ENCODE measurements at regions not wholly inside any gene's neighbourhood (a gene's known extent, or its start where the extent isn't known, plus 50 kb on each side); places are given as distances from the start of the nearest gene placed in this dataset.

- DNase-seq (peak; percentile 37), ATAC-seq (ENCODE audit: low read depth) (no peak)
- in situ Hi-C loops (cut with MboI; ENCODE audit: low sequenced_read_pairs), result no loop called here
- Histone ChIP-seq H3K27ac (ENCODE audit: insufficient read depth, low read length) (no peak overlapping the region), H3K4me1 (ENCODE audit: control insufficient read depth, insufficient read depth, low read length) (no peaks in the 10 kb centered on the region), H2BK5ac (ENCODE audit: low read depth, low read length, poor library complexity, severe bottlenecking) (no peak overlapping the region), H2BK15ac (ENCODE audit: low read depth, low read length) (no peak overlapping the region), H4K91ac (ENCODE audit: insufficient read depth, low read depth, low read length) (no peak overlapping the region), H3K9me3 (ENCODE audit: control insufficient read depth, insufficient read depth, low read length) (no peaks in the 10 kb centered on the region), H4K20me1 (ENCODE audit: insufficient read depth, low read length) (no peaks in the 10 kb centered on the region), H2BK20ac (ENCODE audit: low read depth, low read length) (no peak overlapping the region), H3K18ac (ENCODE audit: low read depth, low read length) (no peak overlapping the region), H3K4me3 (ENCODE audit: insufficient read depth, low read depth, low read length) (no peak overlapping the region), H3K56ac (ENCODE audit: extremely low read depth, insufficient read depth, low read length) (no peak overlapping the region), H2AK9ac (replicated peaks; ENCODE audit: low read depth, low read length, poor library complexity) (no peak overlapping the region), H3K14ac (replicated peaks; ENCODE audit: low read depth, low read length) (no peak overlapping the region), H4K5ac (ENCODE audit: low read depth, low read length) (no peak overlapping the region), H2BK120ac (ENCODE audit: low read depth, low read length) (no peak overlapping the region), H3K4ac (ENCODE audit: low read depth, low read length) (no peak overlapping the region), H3K79me1 (ENCODE audit: low read depth in 1 of 2, low read length in 2 of 2) (no peaks in the 10 kb centered on the region), H3K36me3 (ENCODE audit: control insufficient read depth, insufficient read depth, low read length) (no peaks in the 10 kb centered on the region), H4K8ac (ENCODE audit: low read depth in 2 of 2, low read length in 2 of 2) (no peak overlapping the region), H2AK5ac (ENCODE audit: low read depth, low read length) (no peak overlapping the region), H2AFZ (replicated peaks; ENCODE audit: low read length, poor library complexity) (no peak overlapping the region), H3K4me2 (ENCODE audit: low read depth, low read length) (no peak overlapping the region), H3K9ac (ENCODE audit: low read depth, low read length) (no peak overlapping the region), H3K9me1 (ENCODE audit: insufficient read depth, low read length) (no peaks in the 10 kb centered on the region), H3K23ac (ENCODE audit: low read depth, low read length) (no peak overlapping the region), H3K27me3 (ENCODE audit: control insufficient read depth, insufficient read depth, low read length) (no peaks in the 10 kb centered on the region)
- WGBS, 2 experiments (ENCODE audit: extremely low coverage in 2 of 2, insufficient read length in 1 of 2), result no CpG with 5 or more reads among the region's 2 CpGs
- dilution Hi-C loops (cut with HindIII; ENCODE audit: low sequenced_read_pairs, unreplicated experiment), result no loop called here
- BruUV-seq (replicated peaks), result no TSS peak
- ChIA-PET CTCF (no interaction called here), POLR2A (ENCODE audit: unreplicated experiment) (no interaction called here)
- peak; percentile 27; the same call in 1 of the 2 replicates for TF ChIP-seq MAFK (IDR thresholded peaks at IDR 0.05; ENCODE audit: low read depth, low read length)
- 0 out of 2 replicates have a peak, but pooled peaks have one; percentile 23 for TF ChIP-seq FOS (IDR thresholded peaks at IDR 0.05; ENCODE audit: low read depth, low read length)
- no peak for TF ChIP-seq RAD21 (IDR thresholded peaks at IDR 0.05; ENCODE audit: low read length)
- intact Hi-C loops (cut with micrococcal nuclease), result no loop called here
Measured at GRCh38 chr5:60332244-60333004, 367.5 kb downstream of the DEPDC1B start.
